Mesodermal cell (in vitro differentiated cells): ENCODE measurements at regions not wholly inside any gene's neighbourhood (a gene's known extent, or its start where the extent isn't known, plus 50 kb on each side); places are given as distances from the start of the nearest gene placed in this dataset.

Experiments
- H3K27ac ChIP-seq: 2 replicates; pipeline ENCODE4 v1.7.0; 2013; ENCODE audit warnings: mild to moderate bottlenecking, low read depth, low read length, moderate library complexity; ENCODE audit not compliant: severe bottlenecking
- H3K36me3 ChIP-seq: 2 replicates; pipeline ENCODE4 v1.7.1; 2013; ENCODE audit warnings: mild to moderate bottlenecking, low read length, moderate library complexity; ENCODE audit not compliant: control insufficient read depth, insufficient read depth
- H3K4me1 ChIP-seq: one replicate; pipeline ENCODE4 v1.7.1; 2013; ENCODE audit warnings: mild to moderate bottlenecking, low read length; ENCODE audit not compliant: insufficient read depth, control insufficient read depth, poor library complexity, severe bottlenecking
- H3K4me3 ChIP-seq: 2 replicates; pipeline ENCODE4 v1.7.0; 2013; ENCODE audit warnings: low read length, control low read depth, mild to moderate bottlenecking; ENCODE audit not compliant: insufficient read depth, poor library complexity, severe bottlenecking; ENCODE audit errors: extremely low read depth
- H3K9me3 ChIP-seq: 2 replicates; pipeline ENCODE4 v1.7.1; 2013; ENCODE audit warnings: mild to moderate bottlenecking, low read length, moderate library complexity; ENCODE audit not compliant: control insufficient read depth
- whole genome bisulfite sequencing, 2 experiments: methylation state at CpG; one replicate each; pipeline ENCODE4 v1.1.5; 2013; ENCODE audit warnings: missing lambda C conversion rate in 2 of 2; ENCODE audit not compliant: insufficient coverage in 2 of 2; 5-methylcytosine and 5-hydroxymethylcytosine counted together

DNA sequence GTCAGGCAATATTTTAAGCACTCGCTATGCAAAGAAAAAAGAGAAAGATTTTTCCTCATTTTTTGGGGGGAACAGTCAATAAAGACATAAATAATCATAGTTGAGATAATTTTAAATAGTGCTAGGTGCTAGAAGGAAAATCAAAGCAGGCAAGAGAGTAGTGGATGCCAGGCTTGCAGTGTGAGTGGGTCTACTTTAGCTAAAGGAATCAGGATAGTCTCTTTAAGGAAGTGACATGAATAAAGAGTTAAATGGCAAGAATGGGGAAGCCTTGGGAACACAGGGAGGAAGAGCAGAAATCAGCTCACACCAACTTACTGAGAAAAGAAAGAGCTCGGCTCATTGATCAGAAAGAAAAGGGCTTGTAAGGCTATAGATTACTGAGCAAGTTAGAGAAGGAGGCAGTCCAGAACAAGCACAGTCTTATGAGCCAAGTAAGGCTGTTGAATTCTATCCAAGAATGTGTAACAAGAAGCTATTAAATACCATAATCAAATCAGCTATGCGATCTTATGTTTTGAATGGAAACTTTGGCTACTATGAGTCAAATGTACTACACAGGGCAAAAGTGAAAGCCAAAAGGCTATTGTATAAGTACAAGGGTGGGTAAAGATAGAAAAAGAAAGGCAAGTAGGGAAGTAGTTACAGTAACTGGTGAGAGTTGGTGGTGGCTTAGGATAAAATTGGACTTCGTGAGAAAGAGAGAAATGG lies 833.8 kb upstream of the PIK3C3 start:
- peaks cover 4% of the 10 kb centered on the region for H3K4me1 ChIP-seq
- no peaks in the 10 kb centered on the region for H3K36me3 ChIP-seq
- no peak overlapping the region for H3K27ac ChIP-seq
- no peaks in the 10 kb centered on the region for H3K9me3 ChIP-seq
- no peak overlapping the region for H3K4me3 ChIP-seq
- 93 to 94% methylated on average over 1 to 2 of the region's 4 CpGs for WGBS, 2 experiments

DNA sequence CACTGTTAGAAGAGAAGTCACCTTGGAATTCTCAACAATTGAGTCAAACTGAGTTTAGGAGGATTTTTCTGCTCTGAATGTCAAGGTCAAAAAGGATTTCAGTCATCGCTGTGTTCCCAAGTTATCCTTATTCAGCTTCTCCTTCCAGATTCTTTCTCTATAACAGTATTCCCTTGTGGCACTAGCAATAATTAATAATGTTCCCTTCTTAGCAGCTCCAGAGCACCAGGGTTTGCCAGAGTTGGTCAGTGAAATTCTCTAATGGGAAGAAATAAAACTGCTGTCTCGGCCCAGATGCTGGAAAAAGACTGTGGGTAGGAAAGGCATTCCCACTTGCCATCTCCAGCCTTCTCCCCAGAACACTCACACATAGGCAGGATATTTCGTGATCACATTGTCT lies 836.0 kb upstream of the PIK3C3 start:
- Histone ChIP-seq H3K4me1 (no peaks in the 10 kb centered on the region), H3K4me3 (no peak overlapping the region), H3K36me3 (no peaks in the 10 kb centered on the region), H3K27ac (no peak overlapping the region), H3K9me3 (no peaks in the 10 kb centered on the region)
- 100% methylated on average over 1 of the region's 3 CpGs; no CpG with 5 or more reads in 1 of the 2 experiments for WGBS, 2 experiments

DNA sequence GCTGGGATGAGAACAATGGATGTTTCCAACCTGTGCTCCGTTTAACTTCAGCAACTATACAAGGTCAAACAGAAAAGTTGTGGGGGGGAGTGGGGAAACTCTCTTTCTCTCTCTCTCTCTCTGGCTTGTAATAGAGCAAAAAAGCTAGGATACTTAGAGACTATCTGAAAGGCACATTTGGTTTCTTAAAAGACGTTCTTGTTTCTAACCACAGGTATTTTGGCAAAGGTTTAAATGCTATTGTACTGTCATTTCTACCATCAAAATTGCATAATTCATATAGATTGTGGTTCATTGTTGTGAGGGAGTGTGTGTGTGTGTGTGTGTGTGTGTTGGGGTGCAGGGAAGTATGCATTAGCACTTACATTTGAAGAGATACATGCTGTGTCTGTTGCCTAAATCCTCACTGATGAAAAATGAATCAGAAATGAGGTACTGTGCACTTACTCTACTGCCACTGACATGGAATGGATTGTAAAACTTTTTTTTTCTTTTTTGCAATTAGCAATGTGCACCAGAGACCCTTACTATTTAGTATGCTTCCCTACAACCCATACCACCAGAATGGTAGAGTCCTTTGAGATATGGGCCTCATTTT lies 841.0 kb upstream of the PIK3C3 start:
- H3K27ac ChIP-seq = no peak overlapping the region
- WGBS, 2 experiments = 100% methylated on average over 1 of the region's 2 CpGs; no CpG with 5 or more reads in 1 of the 2 experiments
- no peak overlapping the region for H3K4me3 ChIP-seq
- no peaks in the 10 kb centered on the region for H3K9me3 ChIP-seq
- no peaks in the 10 kb centered on the region for H3K36me3 ChIP-seq
- H3K4me1 ChIP-seq = no peaks in the 10 kb centered on the region

GRCh38 chr18:41099451-41099850 lies 855.6 kb upstream of the PIK3C3 start:
- Histone ChIP-seq H3K36me3 (no peaks in the 10 kb centered on the region), H3K9me3 (no peaks in the 10 kb centered on the region), H3K4me1 (no peaks in the 10 kb centered on the region), H3K4me3 (no peak overlapping the region), H3K27ac (no peak overlapping the region)

GRCh38 chr18:41096504-41096903 lies 858.5 kb upstream of the PIK3C3 start:
- Histone ChIP-seq H3K36me3 (no peaks in the 10 kb centered on the region), H3K4me1 (no peaks in the 10 kb centered on the region), H3K4me3 (no peak overlapping the region), H3K27ac (no peak overlapping the region), H3K9me3 (no peaks in the 10 kb centered on the region)
- WGBS, 2 experiments = 74 to 76% methylated on average over 3 of the region's 5 CpGs

- Histone ChIP-seq H3K9me3 (no peaks in the 10 kb centered on the region), H3K4me3 (no peak overlapping the region), H3K4me1 (peaks cover 11% of the 10 kb centered on the region), H3K27ac (no peak overlapping the region), H3K36me3 (no peaks in the 10 kb centered on the region)
- 100% methylated on average over 1 of the region's 2 CpGs for WGBS, 2 experiments
Measured at GRCh38 chr18:41077076-41077475, 878.0 kb upstream of the PIK3C3 start.

- H3K36me3 ChIP-seq = no peaks in the 10 kb centered on the region
- WGBS, 2 experiments = 71 to 100% methylated on average over 1 of the region's 1 CpG
- H3K4me3 ChIP-seq = no peak overlapping the region
- peaks cover 11% of the 10 kb centered on the region for H3K4me1 ChIP-seq
- no peaks in the 10 kb centered on the region for H3K9me3 ChIP-seq
- H3K27ac ChIP-seq = peak overlapping the region; percentile 72
Measured at GRCh38 chr18:41075212-41075611, 879.8 kb upstream of the PIK3C3 start.

DNA sequence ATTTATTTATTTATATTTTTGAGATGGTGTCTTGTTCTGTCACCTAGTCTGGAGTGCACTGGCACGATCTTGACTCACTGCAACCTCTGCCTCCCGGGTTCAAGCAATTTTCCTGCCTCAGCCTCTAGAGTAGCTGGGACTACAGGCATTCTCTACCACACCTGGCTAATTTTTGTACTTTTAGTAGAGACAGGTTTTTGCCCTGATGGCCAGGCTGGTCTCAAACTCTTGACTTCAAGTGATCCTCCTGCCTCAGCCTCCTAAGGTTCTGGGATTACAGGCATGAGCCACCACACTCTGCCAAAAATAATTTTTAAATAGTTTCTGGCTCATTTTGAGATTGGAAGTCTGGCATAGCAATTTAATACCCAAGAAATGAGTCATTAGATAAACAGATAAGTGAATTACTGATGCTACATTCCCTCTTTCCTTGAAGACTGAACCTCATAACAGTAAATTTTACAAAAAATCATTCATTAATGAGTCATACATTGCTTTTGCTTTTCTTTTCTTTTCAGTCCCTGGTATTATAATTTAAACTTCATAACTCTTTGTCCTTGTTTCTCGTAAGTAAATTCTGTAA lies 881.6 kb upstream of the PIK3C3 start:
- Histone ChIP-seq H3K4me3 (no peak overlapping the region), H3K4me1 (peaks cover 11% of the 10 kb centered on the region), H3K36me3 (no peaks in the 10 kb centered on the region), H3K27ac (no peak overlapping the region), H3K9me3 (no peaks in the 10 kb centered on the region)
- WGBS, 2 experiments = 83% methylated on average over 1 of the region's 3 CpGs; no CpG with 5 or more reads in 1 of the 2 experiments

DNA sequence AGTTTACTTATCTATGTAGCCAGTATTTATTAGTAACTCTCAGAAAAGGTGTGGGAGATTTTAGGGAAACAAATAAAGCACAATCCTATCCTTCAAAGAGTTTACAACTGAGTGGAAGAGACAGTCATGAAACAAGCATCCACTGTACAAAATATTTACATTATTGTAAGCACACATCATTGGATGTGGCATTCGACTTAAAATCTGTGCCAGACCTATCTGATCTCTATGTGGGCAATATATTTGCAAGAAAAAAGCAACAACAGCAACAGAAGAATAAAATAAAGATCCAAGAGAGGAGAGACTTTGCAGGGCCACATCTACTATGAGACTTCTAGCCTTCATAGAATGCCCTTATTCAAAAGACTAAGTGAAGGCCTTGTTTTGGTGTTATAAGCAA lies 882.1 kb upstream of the PIK3C3 start:
- 80% methylated on average over 1 of the region's 1 CpG; no CpG with 5 or more reads in 1 of the 2 experiments for WGBS, 2 experiments
- peaks cover 11% of the 10 kb centered on the region for H3K4me1 ChIP-seq
- peak overlapping the region; percentile 30 for H3K27ac ChIP-seq
- H3K36me3 ChIP-seq = no peaks in the 10 kb centered on the region
- H3K9me3 ChIP-seq = no peaks in the 10 kb centered on the region
- H3K4me3 ChIP-seq = no peak overlapping the region

DNA sequence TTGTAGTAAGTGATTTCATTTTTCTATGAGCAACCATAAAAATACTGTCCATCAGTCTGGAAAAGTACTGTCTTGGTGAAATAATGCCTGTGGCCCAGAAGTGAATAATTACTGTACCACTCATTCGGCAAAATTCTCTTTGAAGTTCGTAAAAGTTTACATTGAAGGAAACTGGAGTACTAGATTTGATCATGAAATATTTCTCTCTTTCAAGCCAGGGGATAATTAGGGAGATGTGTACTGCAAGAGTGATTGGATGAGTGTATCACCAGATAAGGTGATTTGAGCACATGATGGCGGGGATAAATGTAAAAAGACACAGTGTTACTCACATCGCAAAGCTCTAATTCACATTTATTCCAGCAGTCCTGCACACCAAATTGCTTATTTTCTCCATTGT lies 883.2 kb upstream of the PIK3C3 start:
- no peak overlapping the region for H3K27ac ChIP-seq
- peaks cover 11% of the 10 kb centered on the region for H3K4me1 ChIP-seq
- 89 to 100% methylated on average over 2 to 3 of the region's 4 CpGs for WGBS, 2 experiments
- H3K4me3 ChIP-seq = no peak overlapping the region
- H3K9me3 ChIP-seq = no peaks in the 10 kb centered on the region
- H3K36me3 ChIP-seq = no peaks in the 10 kb centered on the region

DNA sequence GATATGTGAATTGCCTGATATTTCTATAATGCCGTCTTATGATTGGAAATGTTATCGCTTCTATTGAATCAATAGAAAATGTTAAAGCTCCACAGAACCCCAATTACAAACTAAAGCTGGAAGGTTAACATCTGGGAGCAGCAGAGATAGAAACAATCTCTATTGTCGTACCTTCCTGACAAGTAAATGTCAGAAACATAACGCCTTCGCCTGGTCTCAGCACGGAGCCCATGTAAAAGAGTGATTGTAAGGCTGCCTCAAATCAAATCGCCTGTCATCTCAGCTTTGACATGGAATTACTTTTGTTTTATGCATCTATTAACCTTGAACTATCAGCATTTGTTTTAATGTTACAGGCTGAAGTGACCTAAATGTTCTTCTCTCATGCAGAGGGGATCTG lies 885.9 kb upstream of the PIK3C3 start:
- H3K9me3 ChIP-seq = no peaks in the 10 kb centered on the region
- H3K27ac ChIP-seq = no peak overlapping the region
- H3K4me1 ChIP-seq = no peaks in the 10 kb centered on the region
- 90 to 92% methylated on average over 4 to 5 of the region's 7 CpGs for WGBS, 2 experiments
- H3K36me3 ChIP-seq = no peaks in the 10 kb centered on the region
- H3K4me3 ChIP-seq = no peak overlapping the region
